ENCODE measurements at regions not wholly inside any gene's neighbourhood (a gene's known extent, or its start where the extent isn't known, plus 50 kb on each side); places are given as distances from the start of the nearest gene placed in this dataset.

DNA sequence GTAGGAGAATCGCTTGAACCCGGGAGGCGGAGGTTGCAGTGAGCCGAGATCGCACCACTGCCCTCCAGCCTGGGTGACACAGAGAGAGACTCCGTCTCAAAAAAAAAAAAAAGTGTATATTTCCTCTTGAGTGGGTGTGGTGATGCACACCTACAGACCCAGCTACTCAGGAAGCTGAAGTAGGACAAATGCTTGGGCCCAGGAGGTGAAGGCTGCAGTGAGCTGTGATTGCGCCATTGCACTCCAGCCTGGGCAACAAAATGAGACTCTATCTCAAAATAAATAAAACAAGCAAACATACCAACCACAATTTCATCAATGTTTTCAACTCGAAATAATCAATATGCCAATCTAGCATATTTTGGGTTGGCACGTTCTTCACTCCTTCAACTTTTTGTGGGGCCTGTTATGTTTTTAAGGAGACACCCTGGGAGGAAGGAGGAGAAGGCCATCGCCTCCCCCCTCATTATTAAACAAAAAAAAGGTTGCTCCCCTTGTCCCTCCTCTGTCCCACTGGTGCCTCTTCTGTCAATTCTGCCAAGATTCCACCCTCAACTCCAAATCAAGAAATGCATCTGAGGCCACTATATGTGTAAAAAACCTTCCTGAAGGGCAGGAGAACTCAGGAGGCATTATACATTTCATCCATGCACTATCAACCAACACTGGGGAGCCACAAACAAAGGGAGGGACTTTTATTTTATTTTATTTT lies 52.4 kb upstream of the ATF7IP2 start:
- Histone ChIP-seq H3K9ac (no peak overlapping the region), H2AFZ (ENCODE audit: low read depth) (no peak overlapping the region), H3K79me2 (ENCODE audit: insufficient read depth) (no peaks in the 10 kb centered on the region), H3K9me2 (no peaks in the 10 kb centered on the region), H3F3A (replicated peaks; ENCODE audit: insufficient read depth) (no peaks in the 10 kb centered on the region), H4K20me1 (ENCODE audit: insufficient read depth) (no peaks in the 10 kb centered on the region), H3K9me3 (no peaks in the 10 kb centered on the region), H3K36me3 (replicated peaks in 1 of 2; ENCODE audit: control insufficient read depth in 1 of 2, insufficient read depth in 2 of 2, low read length in 1 of 2) (no peaks in the 10 kb centered on the region), H3K27ac (ENCODE audit: low read depth in 2 of 2, low read length in 1 of 2) (no peak overlapping the region), H3K27me3 (ENCODE audit: insufficient read depth) (no peaks in the 10 kb centered on the region), H3K4me3 (ENCODE audit: low read depth in 2 of 2, low read length in 1 of 2) (no peak overlapping the region), H3K4me1 (ENCODE audit: control insufficient read depth in 1 of 2, insufficient read depth in 2 of 2, low read depth in 1 of 2, low read length in 1 of 2) (no peaks in the 10 kb centered on the region; a peak in 1 of 4 replicates), H3K4me2 (no peak overlapping the region)
- CTCF ChIA-PET, result no interaction called here
- DNase-seq, result no peak
- WGBS (ENCODE audit: low lambda C conversion rate), result 61% methylated on average over 10 of the region's 10 CpGs
- POLR2A ChIA-PET, result no interaction called here
- no peak for TF ChIP-seq GABPA (IDR thresholded peaks at IDR 0.05; ENCODE audit: low read depth)
- no peak for TF ChIP-seq IRF3 (IDR thresholded peaks at IDR 0.05; ENCODE audit: low read depth, low read length)
- TF ChIP-seq CHD2 (IDR thresholded peaks at IDR 0.05; ENCODE audit: low read length, partially characterized antibody), result no peak
- no peak for TF ChIP-seq ZBTB33 (IDR thresholded peaks at IDR 0.05; ENCODE audit: borderline replicate concordance, low read depth)
- no peak for TF ChIP-seq JUND (IDR thresholded peaks at IDR 0.05)
- no peak for TF ChIP-seq NFIC (IDR thresholded peaks at IDR 0.05; ENCODE audit: borderline replicate concordance)
- TF ChIP-seq SMC3 (IDR thresholded peaks at IDR 0.05; ENCODE audit: low read depth, low read length), result no peak
- no peak for TF ChIP-seq TCF12 (IDR thresholded peaks at IDR 0.05)
- TF ChIP-seq EP300 (IDR thresholded peaks at IDR 0.05; ENCODE audit: borderline replicate concordance in 1 of 2, low read depth in 1 of 2, low read length in 1 of 2), result no peak
- TF ChIP-seq GATA2 (CRISPR knock-in tag; IDR thresholded peaks at IDR 0.05), result no peak
- no peak for TF ChIP-seq MEF2A (IDR thresholded peaks at IDR 0.05; ENCODE audit: borderline replicate concordance, low read depth)
- TF ChIP-seq, protein P1, sequence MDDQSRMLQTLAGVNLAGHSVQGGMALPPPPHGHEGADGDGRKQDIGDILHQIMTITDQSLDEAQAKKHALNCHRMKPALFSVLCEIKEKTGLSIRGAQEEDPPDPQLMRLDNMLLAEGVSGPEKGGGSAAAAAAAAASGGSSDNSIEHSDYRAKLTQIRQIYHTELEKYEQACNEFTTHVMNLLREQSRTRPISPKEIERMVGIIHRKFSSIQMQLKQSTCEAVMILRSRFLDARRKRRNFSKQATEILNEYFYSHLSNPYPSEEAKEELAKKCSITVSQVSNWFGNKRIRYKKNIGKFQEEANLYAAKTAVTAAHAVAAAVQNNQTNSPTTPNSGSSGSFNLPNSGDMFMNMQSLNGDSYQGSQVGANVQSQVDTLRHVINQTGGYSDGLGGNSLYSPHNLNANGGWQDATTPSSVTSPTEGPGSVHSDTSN (IDR thresholded peaks at IDR 0.05), result no peak
- no peak for TF ChIP-seq RFX5 (IDR thresholded peaks at IDR 0.05; ENCODE audit: low read length)
- no peak for TF ChIP-seq EZH2phosphoT487 (IDR thresholded peaks at IDR 0.05; ENCODE audit: borderline replicate concordance, low read depth)
- TF ChIP-seq, protein P2, sequence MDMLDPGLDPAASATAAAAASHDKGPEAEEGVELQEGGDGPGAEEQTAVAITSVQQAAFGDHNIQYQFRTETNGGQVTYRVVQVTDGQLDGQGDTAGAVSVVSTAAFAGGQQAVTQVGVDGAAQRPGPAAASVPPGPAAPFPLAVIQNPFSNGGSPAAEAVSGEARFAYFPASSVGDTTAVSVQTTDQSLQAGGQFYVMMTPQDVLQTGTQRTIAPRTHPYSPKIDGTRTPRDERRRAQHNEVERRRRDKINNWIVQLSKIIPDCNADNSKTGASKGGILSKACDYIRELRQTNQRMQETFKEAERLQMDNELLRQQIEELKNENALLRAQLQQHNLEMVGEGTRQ (IDR thresholded peaks at IDR 0.05; ENCODE audit: borderline replicate concordance, low read depth, low read length), result no peak
